TTC549 (cell line): ENCODE measurements at regions not wholly inside any gene's neighbourhood (a gene's known extent, or its start where the extent isn't known, plus 50 kb on each side); places are given as distances from the start of the nearest gene placed in this dataset.

Experiments used
- FAIRE-seq: peaks from 2 replicates; lab custom pipeline; 2012; peaks lifted over from hg19 to GRCh38; lab: Jason Lieb, UNC

GRCh38 chr5:125180231-125180829, 433.9 kb upstream of the ZNF608 start:
- no peak for FAIRE-seq

GRCh38 chr5:125181159-125181558, 434.7 kb upstream of the ZNF608 start:
- no peak for FAIRE-seq

GRCh38 chr5:125181955-125182354, 435.5 kb upstream of the ZNF608 start:
- no peak for FAIRE-seq

- FAIRE-seq, result no peak
Observed at GRCh38 chr5:125185740-125186139, 439.3 kb upstream of the ZNF608 start.

GRCh38 chr5:125186911-125187375, 440.5 kb upstream of the ZNF608 start:
- FAIRE-seq, result no peak

GRCh38 chr5:125189531-125189941, 443.1 kb upstream of the ZNF608 start:
- FAIRE-seq, result no peak

GRCh38 chr5:125190232-125191087, 444.0 kb upstream of the ZNF608 start:
- FAIRE-seq, result no peak

GRCh38 chr5:125194883-125195282, 448.4 kb upstream of the ZNF608 start:
- FAIRE-seq, result no peak

GRCh38 chr5:125196481-125197111, 450.2 kb upstream of the ZNF608 start:
- FAIRE-seq, result no peak

GRCh38 chr5:125197321-125197720, 450.9 kb upstream of the ZNF608 start:
- FAIRE-seq, result no peak

GRCh38 chr5:125198270-125198974, 452.0 kb upstream of the ZNF608 start:
- no peak for FAIRE-seq

- no peak for FAIRE-seq
Observed at GRCh38 chr5:125199373-125199772, 452.9 kb upstream of the ZNF608 start.

GRCh38 chr5:125199968-125200865, 453.8 kb upstream of the ZNF608 start:
- FAIRE-seq, result no peak

- no peak for FAIRE-seq
Observed at GRCh38 chr5:125200866-125201373, 454.5 kb upstream of the ZNF608 start.

GRCh38 chr5:125201446-125202052, 455.1 kb upstream of the ZNF608 start:
- no peak for FAIRE-seq

GRCh38 chr5:125202353-125202752, 455.9 kb upstream of the ZNF608 start:
- no peak for FAIRE-seq

- no peak for FAIRE-seq
Observed at GRCh38 chr5:125202871-125203438, 456.5 kb upstream of the ZNF608 start.

GRCh38 chr5:125203912-125204311, 457.5 kb upstream of the ZNF608 start:
- FAIRE-seq, result no peak

GRCh38 chr5:125205601-125206225, 459.3 kb upstream of the ZNF608 start:
- no peak for FAIRE-seq

- FAIRE-seq, result no peak
Observed at GRCh38 chr5:125207856-125208255, 461.4 kb upstream of the ZNF608 start.
